Stimulated activated CD4-positive, alpha-beta T cell treated with anti-CD3 and anti-CD28 coated beads, Interleukin-2, amount 100 ng/mL, for 24 hours (primary cell): ENCODE measurements at regions not wholly inside any gene's neighbourhood (a gene's known extent, or its start where the extent isn't known, plus 50 kb on each side); places are given as distances from the start of the nearest gene placed in this dataset.

ENCODE experiments used
- DNase-seq, 2 donors: peaks; one replicate each; pipeline ENCODE4 v3.0.0-alpha.2; 2020

DNA sequence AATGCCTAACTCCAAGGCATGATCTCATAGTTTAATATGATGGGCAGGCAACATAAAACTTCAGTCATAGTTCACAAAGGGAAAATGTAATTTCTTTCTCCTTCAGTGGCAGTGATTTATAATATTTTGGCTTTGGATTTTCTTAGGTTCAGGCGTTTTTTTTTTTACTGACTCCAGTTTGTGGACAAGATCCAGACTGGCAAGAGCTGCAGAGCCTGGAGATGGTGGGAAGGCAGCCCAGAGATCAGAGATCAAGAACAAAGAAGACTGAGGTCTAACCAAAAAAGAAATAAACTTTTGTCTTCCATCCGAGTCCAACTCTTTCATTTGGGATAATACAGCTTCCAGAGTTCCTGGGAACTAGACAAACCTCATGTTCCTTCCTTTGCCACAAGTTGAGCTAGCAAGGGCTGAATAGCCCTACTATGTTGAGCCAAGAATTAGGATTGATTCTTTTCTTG, 215.3 kb upstream of the SETBP1 start:
- DNase-seq, result no peak

GRCh38 chr18:44466997-44467396, 213.7 kb upstream of the SETBP1 start:
- DNase-seq, result no peak

- no peak for DNase-seq
These were observed 213.0 kb upstream of the SETBP1 start for GRCh38 chr18:44467718-44468117.

DNA sequence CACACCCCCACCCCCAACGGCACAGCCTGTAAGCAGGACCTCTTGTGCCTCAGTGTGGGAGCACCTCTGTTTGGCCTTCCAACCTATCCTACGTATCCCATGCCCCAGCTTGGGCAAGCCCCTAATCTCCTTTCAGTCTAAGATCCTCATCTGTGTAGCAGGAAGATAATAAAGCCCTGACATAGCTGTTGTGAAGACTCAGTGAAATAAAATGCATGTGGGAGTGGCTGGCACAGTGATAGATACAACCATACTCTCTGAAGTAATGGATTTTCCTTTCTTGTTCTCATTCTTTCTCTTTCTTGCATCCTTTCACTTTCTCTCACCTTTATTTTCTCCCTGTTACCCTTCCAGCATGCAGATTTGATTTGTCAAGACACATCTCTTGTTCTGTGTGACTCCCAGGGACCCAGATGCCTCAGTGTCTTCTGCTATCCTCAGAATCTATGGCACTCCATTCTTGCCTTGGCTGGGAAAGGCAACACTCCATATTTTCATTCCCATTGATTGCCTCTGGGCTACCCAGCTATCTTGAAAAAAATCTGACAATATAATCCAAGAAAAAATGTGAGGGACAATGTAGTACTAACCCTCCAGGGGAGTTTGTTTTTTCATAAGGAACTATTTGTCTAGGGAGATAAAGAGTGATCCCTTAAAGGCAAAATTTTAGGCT, 207.2 kb upstream of the SETBP1 start:
- DNase-seq, result no peak

- no peak for DNase-seq
These were observed 206.6 kb upstream of the SETBP1 start for GRCh38 chr18:44474067-44474411.

GRCh38 chr18:44474591-44474990, 206.1 kb upstream of the SETBP1 start:
- no peak for DNase-seq

DNA sequence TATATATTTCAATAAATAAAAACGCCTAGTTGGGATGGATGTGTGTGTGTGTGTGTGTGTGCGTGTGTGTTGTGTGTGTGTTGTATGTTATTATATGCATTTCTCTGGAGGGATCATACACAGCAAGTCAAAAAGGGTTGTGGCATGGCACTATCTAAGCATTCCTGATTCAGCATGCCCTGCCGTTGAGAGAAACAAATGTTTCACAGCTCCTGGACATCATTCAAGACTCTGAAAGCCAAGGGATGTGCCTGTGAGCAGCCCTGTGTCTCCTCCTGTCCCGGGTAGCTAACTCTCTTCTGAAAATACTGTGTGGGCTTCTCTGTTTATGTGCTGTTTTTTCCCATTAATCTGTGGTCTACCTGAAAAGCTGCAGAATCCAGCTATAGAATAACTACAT, 197.9 kb upstream of the SETBP1 start:
- DNase-seq, result no peak

- no peak for DNase-seq
These were observed 185.5 kb upstream of the SETBP1 start for GRCh38 chr18:44495151-44495550.

DNA sequence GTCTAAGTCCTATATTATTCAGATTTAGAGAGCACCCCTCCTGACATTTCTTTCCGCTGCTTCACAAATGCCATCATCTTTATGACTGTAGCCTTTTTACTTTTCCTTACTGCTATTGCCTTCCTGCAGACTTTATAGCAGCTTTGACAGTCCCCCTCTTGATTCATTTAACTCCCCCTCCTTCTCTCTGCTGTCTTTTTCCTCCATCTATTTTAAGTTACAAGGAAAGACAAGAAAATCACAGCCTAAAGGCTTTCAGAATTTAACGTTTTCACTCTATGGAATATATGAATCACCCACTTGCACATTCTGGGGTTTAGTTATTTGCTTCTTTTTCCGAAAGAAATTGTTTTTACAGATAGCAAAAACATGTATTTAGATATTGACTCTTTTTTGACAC, 183.4 kb upstream of the SETBP1 start:
- DNase-seq, result no peak

GRCh38 chr18:44497757-44498490, 182.8 kb upstream of the SETBP1 start:
- no peak for DNase-seq

GRCh38 chr18:44500808-44501610, 179.7 kb upstream of the SETBP1 start:
- no peak for DNase-seq

DNA sequence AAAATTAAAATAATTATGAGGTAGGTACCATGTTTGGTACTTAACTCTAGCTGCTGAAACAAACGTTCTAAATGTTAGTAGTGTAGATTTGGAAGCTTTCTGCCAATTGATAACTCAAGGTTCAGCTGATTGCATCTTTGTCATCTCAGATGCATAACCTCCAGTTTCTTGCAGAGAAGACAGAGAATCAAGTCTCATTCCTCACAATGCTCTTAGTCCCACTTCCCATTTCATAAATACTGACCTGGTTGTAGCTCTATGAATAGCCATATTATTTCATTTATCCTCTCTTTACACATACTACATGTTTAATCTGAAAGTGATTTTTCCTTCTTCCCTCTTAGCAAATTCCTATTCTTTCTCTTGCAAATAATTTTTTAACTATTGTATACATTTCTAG, 178.5 kb upstream of the SETBP1 start:
- DNase-seq, result no peak

DNA sequence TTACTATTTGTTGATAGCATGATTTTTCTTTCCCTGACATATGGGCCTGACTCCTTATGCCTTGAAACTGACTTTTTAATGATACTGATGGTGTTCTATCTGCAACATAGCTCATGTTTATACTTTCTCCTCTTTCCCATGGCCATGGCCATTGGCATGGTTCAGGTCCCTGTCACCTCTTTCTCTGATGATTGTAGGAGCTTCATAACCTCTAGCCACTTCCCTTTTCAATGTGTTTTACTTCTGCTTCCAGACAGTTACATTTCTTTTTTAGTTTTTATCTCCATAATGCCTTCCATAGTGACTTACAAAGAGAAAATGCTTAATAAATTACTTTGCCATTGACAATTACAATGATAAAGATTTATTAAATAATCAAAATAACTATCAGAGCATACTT, 177.9 kb upstream of the SETBP1 start:
- DNase-seq, result no peak

DNA sequence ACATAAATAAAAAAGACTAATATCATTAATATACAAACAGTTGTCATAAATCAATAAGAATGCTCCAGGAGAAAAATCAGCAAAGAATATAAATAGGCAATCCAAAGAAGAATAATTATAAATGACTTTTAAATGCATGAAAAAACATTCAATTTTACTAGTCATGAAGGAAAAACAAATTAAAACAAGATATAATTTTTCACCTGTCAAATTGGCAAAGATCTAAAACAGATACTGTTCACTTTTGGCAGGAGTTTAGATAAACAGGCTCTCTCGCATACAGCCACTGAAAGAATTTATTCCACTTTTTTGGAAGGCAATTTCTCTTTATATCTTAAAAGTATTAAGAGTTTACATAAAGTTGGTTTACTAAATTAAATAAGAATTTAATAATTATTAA, 176.8 kb upstream of the SETBP1 start:
- DNase-seq, result no peak

DNA sequence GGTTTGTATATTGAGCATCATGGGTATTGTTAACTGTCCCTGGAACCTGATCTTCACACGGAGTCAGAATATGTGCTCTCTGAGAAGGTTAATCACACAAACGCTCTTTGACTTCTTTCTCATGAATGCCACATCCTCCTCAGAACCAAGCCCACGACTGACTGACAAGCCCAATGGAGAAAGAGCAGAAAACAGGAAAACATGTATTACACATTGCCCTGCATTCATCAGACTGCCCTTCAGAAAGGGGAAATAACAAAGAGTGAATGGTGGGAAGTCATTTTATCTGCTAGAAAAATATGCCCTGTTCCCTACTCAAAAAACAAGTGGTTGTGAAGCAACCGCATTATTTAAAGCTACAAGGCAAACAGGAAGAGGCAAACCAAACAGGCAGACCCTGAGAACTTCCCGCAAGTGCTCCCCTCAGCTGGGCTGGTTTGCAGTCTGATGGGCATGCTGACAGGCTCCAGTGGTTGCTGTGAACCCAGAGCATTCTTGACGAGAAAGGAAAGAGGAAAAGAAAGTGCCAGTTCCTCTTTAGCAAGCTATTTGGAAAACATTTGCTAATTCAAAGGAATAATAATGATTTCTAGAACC, 172.9 kb upstream of the SETBP1 start:
- no peak for DNase-seq

DNA sequence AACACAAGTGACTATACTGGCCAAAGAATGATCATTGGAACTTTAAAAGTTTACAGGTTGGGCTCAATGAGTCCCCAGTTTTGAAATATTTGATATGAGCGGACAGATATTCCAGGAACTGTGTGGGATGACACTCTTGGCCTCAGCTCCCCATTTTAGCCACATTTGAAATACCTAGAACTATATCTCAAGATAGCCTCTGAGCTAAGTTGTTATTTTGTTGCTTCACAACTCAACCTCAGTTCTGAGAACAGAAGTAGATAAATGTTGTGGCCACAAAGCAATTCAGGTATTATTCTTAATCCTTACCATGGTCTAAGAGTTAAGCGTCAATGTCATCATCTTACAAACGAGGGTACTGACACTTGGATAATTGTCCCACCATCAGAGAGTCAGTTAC, 172.2 kb upstream of the SETBP1 start:
- DNase-seq, result no peak

DNA sequence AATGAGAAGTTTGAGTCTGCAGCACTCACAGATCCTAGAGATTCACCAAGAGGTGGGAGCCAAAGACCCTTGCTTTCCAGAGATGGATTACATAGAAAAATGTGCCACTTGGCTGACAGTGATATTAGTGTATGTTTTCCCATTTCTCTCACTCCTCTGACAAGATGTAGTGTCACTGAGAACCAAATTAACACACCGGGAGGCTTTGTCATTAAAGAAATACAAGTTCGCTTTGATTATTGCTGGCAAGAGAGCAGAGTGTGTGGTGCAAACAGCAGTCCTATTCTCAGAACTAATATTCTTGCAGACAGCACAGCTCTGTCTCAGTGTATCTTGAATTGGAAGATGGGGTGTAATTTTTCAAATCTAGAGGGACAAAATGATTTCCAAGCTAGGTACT, 171.6 kb upstream of the SETBP1 start:
- no peak for DNase-seq

GRCh38 chr18:44510390-44510789, 170.3 kb upstream of the SETBP1 start:
- DNase-seq, result no peak

DNA sequence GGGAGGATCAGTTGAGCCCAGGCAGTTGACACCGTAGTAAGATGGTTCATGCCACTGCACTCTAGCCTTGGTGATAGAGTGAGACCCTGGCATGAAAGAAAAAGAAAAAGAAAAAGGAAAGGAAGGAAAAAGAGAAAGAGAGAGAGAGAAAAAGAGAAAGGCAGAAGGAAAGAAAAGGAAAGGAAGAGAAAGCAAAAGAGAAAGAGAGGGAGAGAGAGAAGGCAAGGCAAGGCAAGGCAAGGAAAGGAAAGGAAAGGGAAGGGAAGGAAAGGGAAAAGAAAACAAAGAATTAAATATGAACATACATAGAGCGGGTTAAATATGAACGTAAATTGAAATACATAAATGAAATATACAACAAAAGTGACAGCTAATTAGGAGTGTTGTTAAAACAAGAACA, 167.5 kb upstream of the SETBP1 start:
- no peak for DNase-seq

DNA sequence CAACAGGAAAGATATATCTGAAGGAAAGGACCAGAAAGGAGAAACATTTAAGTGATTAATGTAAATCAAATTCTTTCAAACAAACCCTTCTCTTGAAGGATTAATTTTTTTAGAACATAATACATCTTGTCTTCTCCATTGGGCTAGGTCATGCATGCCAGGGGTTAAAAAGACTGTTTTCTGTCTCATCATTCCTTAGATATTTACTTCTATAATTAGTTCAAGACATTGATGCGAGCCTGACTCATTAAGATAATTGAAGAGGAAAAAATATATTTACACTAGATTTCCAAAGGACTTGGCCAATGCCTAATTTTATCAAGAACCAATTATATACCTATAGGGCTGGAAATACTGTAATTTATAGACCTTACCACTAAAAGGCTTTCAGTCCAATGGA, 166.6 kb upstream of the SETBP1 start:
- DNase-seq, result no peak

DNA sequence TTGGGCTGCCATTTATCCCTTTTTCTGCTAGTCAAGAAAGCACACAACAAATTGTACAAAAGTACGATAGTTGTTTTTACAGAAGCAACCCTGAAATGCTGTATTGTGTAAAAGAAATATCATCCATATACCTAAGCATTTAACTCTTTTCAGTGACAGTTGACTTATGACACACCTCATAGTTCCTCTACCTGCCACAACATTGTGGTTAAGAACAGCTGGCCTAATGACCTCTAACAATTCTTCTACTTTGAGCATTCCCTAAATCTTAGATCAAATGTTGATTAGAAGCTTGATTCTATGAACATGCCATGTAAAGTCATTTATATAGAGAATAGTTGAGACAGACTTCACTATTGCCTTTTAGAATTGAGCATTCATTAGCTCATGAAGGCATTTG, 165.9 kb upstream of the SETBP1 start:
- DNase-seq, result no peak

DNA sequence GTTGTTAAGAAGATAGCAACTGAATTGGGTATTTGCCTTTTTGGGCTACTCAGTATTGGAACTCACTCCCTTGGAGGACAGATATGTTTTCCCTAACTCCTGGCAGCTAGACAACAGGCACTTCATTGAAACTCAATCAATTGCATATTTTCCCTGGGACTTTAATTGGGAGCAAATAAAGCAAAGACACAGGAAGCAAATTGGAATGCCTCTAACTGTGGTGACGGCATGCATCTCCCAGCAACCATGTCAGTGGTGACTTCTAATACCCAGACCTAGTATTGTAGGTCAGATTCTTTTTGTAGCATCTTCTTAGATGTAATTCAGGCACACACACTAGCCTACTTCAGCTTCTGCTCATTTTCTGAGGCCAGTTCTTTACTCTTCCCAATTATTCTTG, 164.2 kb upstream of the SETBP1 start:
- DNase-seq, result no peak

- no peak for DNase-seq
These were observed 163.6 kb upstream of the SETBP1 start for GRCh38 chr18:44517136-44517535.
